HG03469 (cell line): ENCODE measurements at regions not wholly inside any gene's neighbourhood (a gene's known extent, or its start where the extent isn't known, plus 50 kb on each side); places are given as distances from the start of the nearest gene placed in this dataset.
"Not testable (repeated sequence)": the region's sequence is repeated elsewhere in the genome, so short reads cannot be mapped to it uniquely, and the experiment has no call there.

ENCODE experiments used
- ATAC-seq: cut with Tn5 transposase; IDR thresholded peaks from one replicate; pipeline ENCODE4 v1.9.1; 2021; ENCODE audit warnings: mild to moderate bottlenecking, moderate library complexity, moderate number of reproducible peaks; ENCODE audit not compliant: unreplicated experiment

- no peak for ATAC-seq
Measured at GRCh38 chr15:38726187-38726586, 161.6 kb upstream of the RASGRP1 start.

- ATAC-seq = no peak
Measured at GRCh38 chr15:38733331-38733730, 168.7 kb upstream of the RASGRP1 start.

GRCh38 chr15:38740206-38740605 lies 175.6 kb upstream of the RASGRP1 start:
- no peak for ATAC-seq

- ATAC-seq = no peak
Measured at GRCh38 chr15:38743147-38743546, 178.5 kb upstream of the RASGRP1 start.

- no peak for ATAC-seq
Measured at GRCh38 chr15:38745126-38745525, 180.5 kb upstream of the RASGRP1 start.

GRCh38 chr15:38745626-38746025 lies 181.0 kb upstream of the RASGRP1 start:
- no peak for ATAC-seq

- no peak for ATAC-seq
Measured at GRCh38 chr15:38746211-38746610, 181.6 kb upstream of the RASGRP1 start.

- ATAC-seq = no peak
Measured at GRCh38 chr15:38748710-38749109, 184.1 kb upstream of the RASGRP1 start.

GRCh38 chr15:38750786-38751185 lies 186.2 kb upstream of the RASGRP1 start:
- ATAC-seq = no peak

GRCh38 chr15:38755718-38756117 lies 191.1 kb upstream of the RASGRP1 start:
- ATAC-seq = no peak

- no peak for ATAC-seq
Measured at GRCh38 chr15:38756441-38756840, 191.8 kb upstream of the RASGRP1 start.

- no peak for ATAC-seq
Measured at GRCh38 chr15:38758043-38758442, 193.4 kb upstream of the RASGRP1 start.

GRCh38 chr15:38761681-38762080 lies 197.1 kb upstream of the RASGRP1 start:
- no peak for ATAC-seq

- ATAC-seq = no peak
Measured at GRCh38 chr15:38768970-38769369, 204.4 kb upstream of the RASGRP1 start.

- ATAC-seq = no peak
Measured at GRCh38 chr15:38769492-38769891, 204.9 kb upstream of the RASGRP1 start.

- ATAC-seq = not testable (repeated sequence)
Measured at GRCh38 chr15:38774076-38774475, 209.5 kb upstream of the RASGRP1 start.

GRCh38 chr15:38781196-38781595 lies 216.6 kb upstream of the RASGRP1 start:
- ATAC-seq = no peak

GRCh38 chr15:38782156-38782555 lies 217.5 kb upstream of the RASGRP1 start:
- ATAC-seq = no peak

- no peak for ATAC-seq
Measured at GRCh38 chr15:38788918-38789317, 224.3 kb upstream of the RASGRP1 start.

GRCh38 chr15:38789566-38789965 lies 225.0 kb upstream of the RASGRP1 start:
- ATAC-seq = no peak

- no peak for ATAC-seq
Measured at GRCh38 chr15:38793206-38793810, 228.7 kb upstream of the RASGRP1 start.

- ATAC-seq = no peak
Measured at GRCh38 chr15:38795471-38796245, 231.0 kb upstream of the RASGRP1 start.

- ATAC-seq = no peak
Measured at GRCh38 chr15:38796589-38796988, 232.0 kb upstream of the RASGRP1 start.
